ENCODE measurements at regions not wholly inside any gene's neighbourhood (a gene's known extent, or its start where the extent isn't known, plus 50 kb on each side); places are given as distances from the start of the nearest gene placed in this dataset.

- no peak for DNase-seq (ENCODE audit: low spot score)
- no peak for TF ChIP-seq CTCF (IDR thresholded peaks at IDR 0.05; ENCODE audit: extremely low read depth, insufficient read depth, missing control alignments)
- in situ Hi-C loops (cut with MboI; ENCODE audit: low pct_unique_long_range_greater_than_20kb, low sequenced_read_pairs, unreplicated experiment), result no loop called here
Observed at GRCh38 chr1:78359666-78360065, 131.1 kb upstream of the PTGFR start.

- no peak for TF ChIP-seq CTCF (IDR thresholded peaks at IDR 0.05; ENCODE audit: extremely low read depth, insufficient read depth, missing control alignments)
- in situ Hi-C loops (cut with MboI; ENCODE audit: low pct_unique_long_range_greater_than_20kb, low sequenced_read_pairs, unreplicated experiment), result no loop called here
Observed at GRCh38 chr1:78360584-78360983, 130.2 kb upstream of the PTGFR start.

GRCh38 chr1:78367700-78368099, 123.1 kb upstream of the PTGFR start:
- DNase-seq (ENCODE audit: low spot score), result no peak
- in situ Hi-C loops (cut with MboI; ENCODE audit: low pct_unique_long_range_greater_than_20kb, low sequenced_read_pairs, unreplicated experiment), result no loop called here
- TF ChIP-seq CTCF (IDR thresholded peaks at IDR 0.05; ENCODE audit: extremely low read depth, insufficient read depth, missing control alignments), result no peak

More at GRCh38 chr1:78360584-78360983, 130.2 kb upstream of the PTGFR start:
- no peak for DNase-seq (ENCODE audit: low spot score)

GRCh38 chr1:78369546-78369945, 121.2 kb upstream of the PTGFR start:
- DNase-seq (ENCODE audit: low spot score), result no peak
- in situ Hi-C loops (cut with MboI; ENCODE audit: low pct_unique_long_range_greater_than_20kb, low sequenced_read_pairs, unreplicated experiment), result no loop called here
- no peak for TF ChIP-seq CTCF (IDR thresholded peaks at IDR 0.05; ENCODE audit: extremely low read depth, insufficient read depth, missing control alignments)

GRCh38 chr1:78370356-78370755, 120.4 kb upstream of the PTGFR start:
- DNase-seq (ENCODE audit: low spot score), result no peak
- in situ Hi-C loops (cut with MboI; ENCODE audit: low pct_unique_long_range_greater_than_20kb, low sequenced_read_pairs, unreplicated experiment), result no loop called here
- no peak for TF ChIP-seq CTCF (IDR thresholded peaks at IDR 0.05; ENCODE audit: extremely low read depth, insufficient read depth, missing control alignments)

- in situ Hi-C loops (cut with MboI; ENCODE audit: low pct_unique_long_range_greater_than_20kb, low sequenced_read_pairs, unreplicated experiment), result no loop called here
- DNase-seq (ENCODE audit: low spot score), result no peak
Observed at GRCh38 chr1:78370779-78371482, 119.8 kb upstream of the PTGFR start.

More at GRCh38 chr1:78370779-78371482, 119.8 kb upstream of the PTGFR start:
- TF ChIP-seq CTCF (IDR thresholded peaks at IDR 0.05; ENCODE audit: extremely low read depth, insufficient read depth, missing control alignments), result no peak

Data from GM13977 (cell line).